OCI-LY7 (cell line): ENCODE measurements at regions not wholly inside any gene's neighbourhood (a gene's known extent, or its start where the extent isn't known, plus 50 kb on each side); places are given as distances from the start of the nearest gene placed in this dataset.

Source experiments
- CTCF ChIP-seq: fragments of 200-600 bp; sonication (generic); conservative IDR thresholded peaks from 2 replicates; pipeline ENCODE4 v1.5.1; 2014; ENCODE audit warnings: mild to moderate bottlenecking, antibody characterized with exemption, low read length, moderate library complexity, mixed read lengths
- EZH2phosphoT487 ChIP-seq: fragments of 200-600 bp; sonication (generic); IDR thresholded peaks from 2 replicates; pipeline ENCODE4 v1.6.1; 2018; ENCODE audit warnings: low read depth, borderline replicate concordance, mild to moderate bottlenecking, mixed run types, antibody characterized with exemption, low read length, moderate library complexity, mixed read lengths

GRCh38 chr3:95352471-95352870 is 1289.6 kb downstream of the NSUN3 start:
- TF ChIP-seq CTCF (no peak), EZH2phosphoT487 (no peak)
